H9 (cell line): ENCODE measurements at regions not wholly inside any gene's neighbourhood (a gene's known extent, or its start where the extent isn't known, plus 50 kb on each side); places are given as distances from the start of the nearest gene placed in this dataset.

ENCODE experiments used
- DNase-seq: peaks from one replicate; pipeline ENCODE4 v3.0.0-alpha.2; 2017
- H2AFZ ChIP-seq: one replicate; pipeline ENCODE4 v1.6.1; 2013; ENCODE audit warnings: mild to moderate bottlenecking, low read length, control low read depth, moderate library complexity
- H2AK5ac ChIP-seq: 2 replicates; pipeline ENCODE4 v1.6.1; 2013; ENCODE audit warnings: low read length, control low read depth, mixed read lengths; ENCODE audit not compliant: insufficient read length
- H2BK120ac ChIP-seq: one replicate; pipeline ENCODE4 v1.6.1; 2013; ENCODE audit warnings: low read depth, mild to moderate bottlenecking, low read length, control low read depth, inconsistent platforms; ENCODE audit not compliant: poor library complexity, severe bottlenecking
- H2BK12ac ChIP-seq: 2 replicates; pipeline ENCODE4 v1.6.1; 2013; ENCODE audit warnings: low read length, control low read depth, mixed read lengths, low read depth; ENCODE audit not compliant: insufficient read length
- H2BK15ac ChIP-seq: 2 replicates; pipeline ENCODE4 v1.6.1; 2013; ENCODE audit warnings: low read depth, low read length, control low read depth
- H2BK20ac ChIP-seq: one replicate; pipeline ENCODE4 v1.6.1; 2013; ENCODE audit warnings: low read depth, mild to moderate bottlenecking, low read length, control low read depth, inconsistent platforms; ENCODE audit not compliant: poor library complexity, severe bottlenecking
- H2BK5ac ChIP-seq: 2 replicates; pipeline ENCODE4 v1.6.1; 2013; ENCODE audit warnings: low read length, control low read depth, mixed read lengths; ENCODE audit not compliant: insufficient read length
- H3K14ac ChIP-seq: 2 replicates; pipeline ENCODE4 v1.6.1; 2013; ENCODE audit warnings: low read length, control low read depth; ENCODE audit not compliant: insufficient read depth
- H3K18ac ChIP-seq: 2 replicates; pipeline ENCODE4 v1.6.1; 2013; ENCODE audit warnings: low read depth, mild to moderate bottlenecking, mixed read lengths, low read length, control low read depth; ENCODE audit not compliant: insufficient read length
- H3K23ac ChIP-seq: 2 replicates; pipeline ENCODE4 v1.6.1; 2013; ENCODE audit warnings: low read length, control low read depth, mixed read lengths, low read depth; ENCODE audit not compliant: insufficient read length
- H3K23me2 ChIP-seq: 2 replicates; pipeline ENCODE4 v1.6.1; 2013; ENCODE audit warnings: low read depth, mild to moderate bottlenecking, mixed read lengths, low read length, control low read depth; ENCODE audit not compliant: insufficient read length, poor library complexity, severe bottlenecking
- H3K27ac ChIP-seq: 2 replicates; pipeline ENCODE4 v1.5.1; 2013; ENCODE audit warnings: low read length, control low read depth, mixed read lengths, low read depth; ENCODE audit not compliant: insufficient read length
- H3K27me3 ChIP-seq: 2 replicates; pipeline ENCODE4 v1.6.1; 2013; ENCODE audit warnings: low read length, control low read depth, inconsistent platforms; ENCODE audit not compliant: insufficient read depth
- H3K4ac ChIP-seq: 2 replicates; pipeline ENCODE4 v1.6.1; 2013; ENCODE audit warnings: low read depth, mild to moderate bottlenecking, control low read depth, inconsistent platforms, low read length, moderate library complexity
- H3K4me1 ChIP-seq: 2 replicates; pipeline ENCODE4 v1.6.1; 2013; ENCODE audit warnings: low read length, control low read depth, inconsistent platforms; ENCODE audit not compliant: insufficient read depth
- H3K4me2 ChIP-seq: 2 replicates; pipeline ENCODE4 v1.6.1; 2013; ENCODE audit warnings: low read length, control low read depth, mixed read lengths; ENCODE audit not compliant: insufficient read length, insufficient read depth
- H3K56ac ChIP-seq: 2 replicates; pipeline ENCODE4 v1.6.1; 2013; ENCODE audit warnings: low read depth, mild to moderate bottlenecking, mixed read lengths, low read length, control low read depth; ENCODE audit not compliant: insufficient read length
- H3K79me1 ChIP-seq: 2 replicates; pipeline ENCODE4 v1.6.1; 2013; ENCODE audit warnings: low read depth, mild to moderate bottlenecking, moderate library complexity, low read length, control low read depth, inconsistent platforms; ENCODE audit not compliant: insufficient read depth, poor library complexity, severe bottlenecking
- H3K79me2 ChIP-seq: 2 replicates; pipeline ENCODE4 v1.6.1; 2013; ENCODE audit warnings: low read length, control low read depth, inconsistent platforms; ENCODE audit not compliant: insufficient read depth
- H3K9ac ChIP-seq: 2 replicates; pipeline ENCODE4 v1.6.1; 2013; ENCODE audit warnings: low read length, control low read depth, mixed read lengths; ENCODE audit not compliant: insufficient read length; ENCODE audit errors: extremely low read depth
- H3K9me3 ChIP-seq: one replicate; pipeline ENCODE4 v1.6.1; 2013; ENCODE audit warnings: low read depth, low read length, inconsistent platforms; ENCODE audit not compliant: control insufficient read depth
- H3T11ph ChIP-seq: one replicate; pipeline ENCODE4 v1.6.1; 2013; ENCODE audit warnings: mild to moderate bottlenecking, low read length, control low read depth, inconsistent platforms
- H4K20me1 ChIP-seq: one replicate; pipeline ENCODE4 v1.6.1; 2013; ENCODE audit not compliant: control insufficient read depth, insufficient read length, insufficient read depth
- H4K5ac ChIP-seq: 2 replicates; pipeline ENCODE4 v1.6.1; 2013; ENCODE audit warnings: low read depth, mild to moderate bottlenecking, mixed read lengths, low read length, control low read depth; ENCODE audit not compliant: insufficient read length
- H4K8ac ChIP-seq: replicated peaks from 2 replicates; pipeline ENCODE4 v1.6.1; 2013; ENCODE audit warnings: low read length, control low read depth, mixed read lengths, low read depth; ENCODE audit not compliant: insufficient read length
- H4K91ac ChIP-seq: 2 replicates; pipeline ENCODE4 v1.6.1; 2013; ENCODE audit warnings: low read depth, mild to moderate bottlenecking, moderate library complexity, mixed read lengths, low read length, control low read depth; ENCODE audit not compliant: insufficient read length
- H3K27ac Mint-ChIP-seq, 3 experiments: 2 replicates in 2 of 3; 3 replicates in 1 of 3; pipeline ENCODE4 v1.8.0; 2020 to 2021; ENCODE audit warnings: mixed read lengths in 3 of 3, mild to moderate bottlenecking in 1 of 3, moderate library complexity in 1 of 3
- H3K27me3 Mint-ChIP-seq: 2 replicates; pipeline ENCODE4 v1.8.0; 2021; ENCODE audit warnings: low read depth, mild to moderate bottlenecking, moderate library complexity, mixed read lengths
- H3K36me3 Mint-ChIP-seq, 3 experiments: 2 replicates in 2 of 3; 3 replicates in 1 of 3; pipeline ENCODE4 v1.8.0; 2020 to 2021; ENCODE audit warnings: low read depth in 3 of 3, mixed read lengths in 3 of 3; ENCODE audit not compliant: insufficient read depth in 1 of 3
- H3K4me1 Mint-ChIP-seq, 2 experiments: 2 replicates each; pipeline ENCODE4 v1.8.0; 2020; ENCODE audit warnings: mixed read lengths in 2 of 2
- H3K4me3 Mint-ChIP-seq, 2 experiments: 2 replicates in 1 of 2; 3 replicates in 1 of 2; pipeline ENCODE4 v1.8.0; 2020 to 2021; ENCODE audit warnings: mild to moderate bottlenecking in 2 of 2, mixed read lengths in 2 of 2, moderate library complexity in 1 of 2
- H3K9me3 Mint-ChIP-seq, 2 experiments: 2 replicates in 1 of 2; 3 replicates in 1 of 2; pipeline ENCODE4 v1.8.0; 2020; ENCODE audit warnings: mild to moderate bottlenecking in 2 of 2, mixed read lengths in 2 of 2, moderate library complexity in 1 of 2
- CTCF ChIP-seq: fragments of 200-600 bp; sonication (generic); conservative IDR thresholded peaks from 3 replicates; pipeline ENCODE4 v1.8.0; 2021; ENCODE audit warnings: antibody characterized with exemption, mild to moderate bottlenecking
- WGBS: extraction: QIAGEN DNeasy Blood & Tissue Kit; methylation state at CpG from one replicate; pipeline ENCODE4 v1.1.7; 2013; ENCODE audit warnings: missing lambda C conversion rate, low lambda C conversion rate, mixed read lengths; ENCODE audit not compliant: insufficient read length; ENCODE audit errors: extremely low coverage; 5-methylcytosine and 5-hydroxymethylcytosine counted together

- H3K4me3 Mint-ChIP-seq, result no peak overlapping the region
- Histone ChIP-seq H3K23ac (no peak overlapping the region), H3K14ac (no peak overlapping the region), H3T11ph (no peak overlapping the region), H2BK15ac (no peak overlapping the region), H2BK20ac (no peak overlapping the region), H2BK12ac (no peak overlapping the region), H2BK120ac (no peak overlapping the region), H3K4me2 (no peak overlapping the region), H4K20me1 (no peaks in the 10 kb centered on the region), H3K79me2 (no peaks in the 10 kb centered on the region), H4K91ac (no peak overlapping the region), H4K8ac (no peak overlapping the region), H3K27me3 (no peaks in the 10 kb centered on the region), H3K27ac (no peak overlapping the region), H2BK5ac (no peak overlapping the region), H3K4ac (no peak overlapping the region), H3K18ac (no peak overlapping the region), H3K23me2 (no peaks in the 10 kb centered on the region), H3K9ac (no peak overlapping the region), H4K5ac (no peak overlapping the region), H3K9me3 (no peaks in the 10 kb centered on the region), H2AK5ac (no peak overlapping the region), H3K56ac (no peak overlapping the region), H3K79me1 (no peaks in the 10 kb centered on the region), H2AFZ (no peak overlapping the region), H3K4me1 (no peaks in the 10 kb centered on the region)
- H3K27me3 Mint-ChIP-seq, result no peaks in the 10 kb centered on the region
- no peaks in the 10 kb centered on the region for H3K9me3 Mint-ChIP-seq
- H3K4me1 Mint-ChIP-seq, result no peaks in the 10 kb centered on the region
- H3K36me3 Mint-ChIP-seq, result no peaks in the 10 kb centered on the region
- DNase-seq, result no peak
- no peak for TF ChIP-seq CTCF
- WGBS, result no CpG with 5 or more reads among the region's 3 CpGs
- H3K27ac Mint-ChIP-seq, result no peak overlapping the region
Measured at GRCh38 chr13:67652887-67653286, 422.8 kb upstream of the PCDH9 start.
